ENCODE measurements at regions not wholly inside any gene's neighbourhood (a gene's known extent, or its start where the extent isn't known, plus 50 kb on each side); places are given as distances from the start of the nearest gene placed in this dataset.
"Not testable (repeated sequence)": the region's sequence is repeated elsewhere in the genome, so short reads cannot be mapped to it uniquely, and the experiment has no call there.

- no peak overlapping the region for H3K4me3 ChIP-seq (ENCODE audit: low read length)
- DNase-seq (ENCODE audit: low read depth, low spot score), result no peak
Measured at GRCh38 chr13:65410791-65411190, 1819.3 kb downstream of the PCDH9 start.

- H3K4me3 ChIP-seq (ENCODE audit: low read length), result no peak overlapping the region
Measured at GRCh38 chr13:65401315-65401714, 1828.8 kb downstream of the PCDH9 start.

GRCh38 chr13:65400702-65401101, 1829.4 kb downstream of the PCDH9 start:
- no peak overlapping the region for H3K4me3 ChIP-seq (ENCODE audit: low read length)
- DNase-seq (ENCODE audit: low read depth, low spot score), result no peak

More at GRCh38 chr13:65401315-65401714, 1828.8 kb downstream of the PCDH9 start:
- no peak for DNase-seq (ENCODE audit: low read depth, low spot score)

DNA sequence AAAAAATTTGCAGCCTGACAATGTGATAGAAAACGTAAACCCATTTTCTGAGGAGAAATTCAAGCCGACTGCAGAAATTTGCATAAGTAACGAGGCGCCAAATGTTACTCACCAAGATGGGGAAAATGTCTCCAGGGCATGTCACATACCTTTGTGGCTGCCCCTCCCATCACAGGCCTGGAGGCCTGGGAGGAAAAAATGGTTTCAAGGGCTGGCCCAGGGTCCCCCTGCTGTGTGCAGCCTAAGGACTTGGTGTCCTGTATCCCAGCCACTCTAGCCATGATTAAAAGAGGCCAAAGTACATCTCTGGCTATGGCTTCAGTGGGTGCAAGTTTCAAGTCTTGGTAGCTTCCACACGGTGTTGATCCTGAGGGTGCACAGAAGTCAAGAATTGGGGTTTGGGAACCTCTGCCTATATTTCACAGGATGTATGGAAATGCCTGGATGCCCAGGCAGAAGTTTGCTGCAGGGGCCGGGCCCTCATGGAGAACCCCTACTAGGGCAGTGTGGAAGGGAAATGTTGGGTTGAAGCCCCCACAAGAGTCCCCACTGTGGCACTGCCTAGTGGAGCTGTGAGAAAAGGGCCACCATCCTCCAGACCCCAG, 1842.3 kb downstream of the PCDH9 start:
- H3K4me3 ChIP-seq (ENCODE audit: low read length), result no peak overlapping the region
- DNase-seq (ENCODE audit: low read depth, low spot score), result no peak

DNA sequence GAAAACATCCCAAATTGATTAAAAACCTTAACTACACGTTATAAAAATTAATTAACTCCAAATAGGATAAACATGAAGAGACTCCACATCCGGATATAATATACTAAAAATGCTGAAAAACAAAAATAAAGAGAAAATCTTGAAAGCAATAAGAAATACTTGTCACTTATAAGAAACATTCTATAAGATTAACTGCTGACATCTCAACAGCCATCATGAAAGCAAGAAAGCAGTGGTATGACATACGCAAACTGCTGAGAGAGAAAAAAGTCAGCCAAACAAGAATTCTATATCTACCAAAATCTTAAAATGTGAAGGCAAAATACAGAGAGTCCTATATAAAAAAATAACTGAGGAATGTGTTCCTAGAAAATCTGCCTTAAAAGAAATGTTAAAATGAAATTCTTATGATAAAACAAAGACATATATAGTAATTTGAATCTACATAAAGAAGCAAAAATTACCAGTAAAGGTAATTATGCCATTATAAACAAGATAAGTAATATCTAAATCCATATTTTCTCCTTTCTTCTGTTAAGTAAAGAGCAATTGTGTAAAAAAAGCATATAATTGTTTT, 1851.1 kb downstream of the PCDH9 start:
- no peak overlapping the region for H3K4me3 ChIP-seq (ENCODE audit: low read length)
- DNase-seq (ENCODE audit: low read depth, low spot score), result no peak

DNA sequence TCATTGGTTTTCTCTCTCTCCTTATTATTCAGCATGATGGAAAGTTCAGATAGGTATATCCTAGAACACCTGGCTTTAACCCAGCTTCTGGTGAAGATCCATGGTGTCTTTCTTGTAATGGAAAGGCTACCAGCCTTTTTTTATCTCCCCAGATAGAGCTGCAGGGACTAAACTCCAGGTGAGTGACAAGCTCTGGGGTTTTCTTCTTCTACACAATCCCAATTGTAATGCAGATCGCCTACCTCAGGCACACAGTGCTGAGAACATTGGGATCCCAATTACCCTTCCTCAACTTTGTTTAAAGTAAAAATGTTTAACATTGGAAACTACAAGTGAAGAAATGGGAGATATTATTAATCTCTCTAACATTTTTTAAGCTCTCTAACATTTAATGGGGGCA, 1851.7 kb downstream of the PCDH9 start:
- no peak for DNase-seq (ENCODE audit: low read depth, low spot score)

GRCh38 chr13:65368832-65369231, 1861.3 kb downstream of the PCDH9 start:
- no peak overlapping the region for H3K4me3 ChIP-seq (ENCODE audit: low read length)
- DNase-seq (ENCODE audit: low read depth, low spot score), result no peak

More for the DNA sequence above, 1851.7 kb downstream of the PCDH9 start:
- H3K4me3 ChIP-seq (ENCODE audit: low read length), result no peak overlapping the region

DNA sequence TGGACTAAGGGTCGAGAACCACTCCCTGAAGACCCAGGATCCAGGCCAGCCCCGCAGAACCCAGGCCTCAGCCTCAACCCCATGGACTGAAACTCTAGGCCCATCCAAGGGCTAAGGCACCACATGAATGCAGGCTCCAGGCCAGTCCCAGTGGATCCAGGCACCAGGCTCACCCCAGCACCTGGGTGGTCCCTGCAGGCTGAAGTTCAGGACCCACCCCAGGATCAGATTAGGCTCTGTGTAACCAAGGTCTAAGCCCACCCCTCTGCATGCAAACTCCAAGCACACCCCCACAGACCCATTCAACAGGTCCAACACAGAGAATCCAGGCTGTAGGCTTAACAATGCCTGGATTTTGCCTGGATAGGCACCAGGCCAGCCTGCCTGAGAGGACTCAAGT, 1876.2 kb downstream of the PCDH9 start:
- H3K4me3 ChIP-seq (ENCODE audit: low read length), result no peak overlapping the region
- DNase-seq (ENCODE audit: low read depth, low spot score), result no peak

GRCh38 chr13:65353150-65353549, 1877.0 kb downstream of the PCDH9 start:
- not testable (repeated sequence) for H3K4me3 ChIP-seq (ENCODE audit: low read length); DNase-seq (ENCODE audit: low read depth, low spot score)

DNA sequence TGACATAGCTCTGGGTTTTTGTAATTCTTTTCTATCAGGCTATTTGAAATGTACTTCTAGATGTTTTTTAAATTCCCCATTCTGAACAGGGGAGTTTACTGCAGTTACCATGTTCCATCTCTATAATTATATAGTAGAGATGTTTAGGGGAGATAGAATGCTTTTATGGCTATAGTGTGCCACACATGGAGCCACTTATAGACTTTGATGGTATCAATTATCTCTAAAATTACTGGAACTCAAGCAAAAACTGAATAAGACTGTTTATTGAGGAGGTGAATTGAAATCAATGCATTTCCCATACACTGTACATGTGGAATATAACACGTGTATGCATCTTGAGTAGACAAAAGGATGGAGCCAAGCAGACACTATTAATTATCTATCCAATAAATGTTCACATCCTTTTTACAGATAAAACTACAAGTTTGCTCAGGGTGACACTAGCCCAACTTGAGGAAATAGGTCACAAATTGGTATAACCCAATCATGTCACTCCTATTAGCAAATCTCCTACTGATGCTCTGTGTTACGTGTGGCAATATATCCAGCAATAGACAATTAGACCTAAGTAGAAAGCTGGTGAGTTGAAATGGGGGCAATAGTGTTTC, 1882.6 kb downstream of the PCDH9 start:
- no peak for DNase-seq (ENCODE audit: low read depth, low spot score)
- no peak overlapping the region for H3K4me3 ChIP-seq (ENCODE audit: low read length)

GRCh38 chr13:65343898-65344663, 1886.1 kb downstream of the PCDH9 start:
- H3K4me3 ChIP-seq (ENCODE audit: low read length), result no peak overlapping the region
- no peak for DNase-seq (ENCODE audit: low read depth, low spot score)

DNA sequence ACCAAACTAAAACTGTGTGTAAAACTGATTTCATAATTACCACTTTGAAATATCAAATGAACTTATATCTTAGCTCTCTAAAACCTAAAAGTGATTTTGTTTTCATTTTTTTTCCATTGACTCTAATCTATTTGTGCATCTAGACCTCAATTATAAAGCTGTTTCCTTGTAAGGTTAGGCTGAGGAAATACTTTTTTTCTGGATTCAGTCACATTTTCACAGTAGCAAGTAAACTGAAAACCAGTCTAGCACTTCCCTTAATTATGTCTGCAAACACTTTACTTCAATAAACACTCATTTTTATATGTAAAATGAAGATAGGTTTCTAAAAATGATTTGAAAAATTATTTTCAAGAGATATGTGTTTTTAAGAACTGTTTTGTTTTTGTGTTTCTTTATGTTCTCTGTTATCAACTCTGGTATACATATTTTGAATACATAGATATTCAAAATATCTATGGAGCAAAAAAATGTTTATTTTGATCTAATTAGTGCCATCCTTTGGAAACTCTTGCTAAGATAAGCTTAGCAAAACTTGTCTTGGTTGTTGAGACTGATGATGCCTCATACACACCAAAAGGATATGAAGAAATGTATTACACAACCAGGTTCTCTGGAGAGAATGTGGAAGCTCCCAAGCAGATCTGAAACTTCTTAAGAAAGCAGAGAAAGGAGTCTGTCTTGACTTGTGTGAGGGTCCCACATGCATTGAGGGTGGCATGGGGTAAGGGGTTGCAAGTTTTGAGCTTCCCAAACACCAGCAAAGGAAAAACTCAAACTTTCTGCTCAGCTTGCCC, 1887.4 kb downstream of the PCDH9 start:
- H3K4me3 ChIP-seq (ENCODE audit: low read length), result no peak overlapping the region

DNA sequence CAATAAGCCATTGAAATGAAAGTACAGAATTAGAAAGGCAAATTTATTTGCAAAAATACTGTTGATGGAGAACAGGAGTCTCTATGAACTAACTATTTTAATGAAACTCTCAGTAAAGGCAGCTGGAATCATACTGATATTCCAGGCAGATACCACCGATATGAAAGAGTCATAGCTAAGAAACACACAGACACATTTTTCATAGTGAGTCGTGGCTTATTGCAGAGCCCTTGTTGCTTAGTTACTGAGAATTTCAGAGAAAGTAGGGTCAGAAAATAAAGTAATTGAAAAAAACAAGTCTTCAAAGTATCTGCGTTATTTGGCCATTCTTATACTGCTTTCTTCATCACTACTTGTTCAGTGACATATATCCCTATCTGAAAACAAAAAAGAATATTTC, 1890.9 kb downstream of the PCDH9 start:
- DNase-seq (ENCODE audit: low read depth, low spot score), result no peak
- no peak overlapping the region for H3K4me3 ChIP-seq (ENCODE audit: low read length)

More for the DNA sequence above, 1887.4 kb downstream of the PCDH9 start:
- DNase-seq (ENCODE audit: low read depth, low spot score), result no peak

- DNase-seq (ENCODE audit: low read depth, low spot score), result no peak
Measured at GRCh38 chr13:65336916-65337315, 1893.2 kb downstream of the PCDH9 start.

GRCh38 chr13:65336087-65336749, 1893.9 kb downstream of the PCDH9 start:
- no peak for DNase-seq (ENCODE audit: low read depth, low spot score)
- H3K4me3 ChIP-seq (ENCODE audit: low read length), result no peak overlapping the region

More at GRCh38 chr13:65336916-65337315, 1893.2 kb downstream of the PCDH9 start:
- H3K4me3 ChIP-seq (ENCODE audit: low read length), result no peak overlapping the region

DNA sequence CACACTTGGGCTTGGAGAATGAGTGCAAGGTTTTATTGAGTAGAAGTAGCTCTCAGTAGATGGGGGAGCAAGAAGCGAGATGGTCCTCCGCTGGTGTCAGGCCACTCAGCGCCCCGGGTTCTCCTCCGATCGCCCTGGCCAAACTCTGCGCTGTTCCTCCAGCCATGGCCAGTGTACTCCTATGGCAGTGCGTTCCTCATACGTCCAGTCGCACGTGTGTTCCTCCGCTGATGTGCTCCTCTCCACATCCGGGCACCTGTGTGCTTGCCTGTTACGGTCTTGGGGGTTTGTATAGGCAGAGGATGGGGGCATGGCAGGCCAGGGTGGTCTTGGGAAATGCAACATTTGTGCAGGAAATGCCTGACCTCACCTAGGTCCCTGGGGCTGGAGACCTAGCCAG, 1899.4 kb downstream of the PCDH9 start:
- no peak overlapping the region for H3K4me3 ChIP-seq (ENCODE audit: low read length)
- no peak for DNase-seq (ENCODE audit: low read depth, low spot score)

DNA sequence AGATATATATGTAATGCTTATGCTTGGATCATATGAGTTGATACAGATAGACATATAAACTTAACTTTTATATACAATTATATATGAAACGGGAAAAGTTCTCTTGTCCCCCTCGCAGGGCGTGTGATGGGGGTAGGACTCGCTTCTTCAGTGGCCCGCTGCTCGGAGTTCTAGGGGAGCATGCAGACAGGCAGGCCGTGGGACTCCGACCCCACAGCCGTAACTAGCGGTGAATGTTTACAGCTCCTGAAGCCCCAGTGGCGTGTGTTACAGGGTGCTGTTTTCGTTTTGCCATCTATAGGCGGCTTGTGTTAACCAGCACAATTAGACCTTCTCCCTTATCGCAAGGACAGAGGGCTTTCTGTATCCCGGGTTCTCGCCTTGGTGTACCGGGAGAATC, 1899.8 kb downstream of the PCDH9 start:
- H3K4me3 ChIP-seq (ENCODE audit: low read length), result no peak overlapping the region
- DNase-seq (ENCODE audit: low read depth, low spot score), result no peak

DNA sequence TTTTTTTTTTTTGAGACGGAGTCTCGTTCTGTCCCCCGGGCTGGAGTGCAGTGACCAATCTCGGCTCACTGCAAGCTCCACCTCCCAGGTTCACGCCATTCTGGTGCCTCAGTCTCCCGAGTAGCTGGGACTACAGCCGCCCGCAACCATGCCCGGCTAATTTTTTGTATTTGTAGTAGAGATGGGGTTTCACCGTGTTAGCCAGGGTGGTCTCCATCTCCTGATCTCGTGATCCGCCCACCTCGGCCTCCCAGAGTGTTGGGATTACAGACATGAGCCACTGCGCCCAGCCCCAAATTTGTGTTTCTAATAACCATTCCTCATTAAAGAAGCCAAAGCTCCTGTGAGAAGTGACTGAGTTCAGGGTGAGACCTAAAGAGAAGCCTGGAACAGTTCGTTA, 1906.9 kb downstream of the PCDH9 start:
- DNase-seq (ENCODE audit: low read depth, low spot score); H3K4me3 ChIP-seq (ENCODE audit: low read length): not testable (repeated sequence)

GRCh38 chr13:65321423-65321822, 1908.7 kb downstream of the PCDH9 start:
- not testable (repeated sequence) for DNase-seq (ENCODE audit: low read depth, low spot score); H3K4me3 ChIP-seq (ENCODE audit: low read length)

Measured in Jurkat, Clone E6-1 (cell line).